ENCODE measurements at regions not wholly inside any gene's neighbourhood (a gene's known extent, or its start where the extent isn't known, plus 50 kb on each side); places are given as distances from the start of the nearest gene placed in this dataset.

GRCh38 chr1:65066419-65066765 is 81.6 kb upstream of the AK4 start:
- Histone ChIP-seq H3K9ac (replicated peaks in 1 of 4; ENCODE audit: extremely low read depth in 1 of 4, low read depth in 3 of 4, low read length in 3 of 4) (peak overlapping the region; percentile 69 to 99 (median 93)), H3K36me3 (ENCODE audit: control insufficient read depth in 2 of 4, insufficient read depth in 4 of 4, low read length in 3 of 4) (no peaks in the 10 kb centered on the region), H4K91ac (replicated peaks; ENCODE audit: insufficient read length, low read length) (peak overlapping the region; percentile 48), H3K79me1 (ENCODE audit: low read depth, low read length) (no peaks in the 10 kb centered on the region), H2BK12ac (ENCODE audit: low read depth, low read length) (no peak overlapping the region), H2AFZ (ENCODE audit: low read length) (no peak overlapping the region), H3K27ac (ENCODE audit: low read depth, low read length) (peak overlapping the region; percentile 96), H3K56ac (replicated peaks; ENCODE audit: insufficient read length, low read depth, low read length) (peak overlapping the region; percentile 59), H3K23me2 (ENCODE audit: low read depth, low read length) (peaks cover 11% of the 10 kb centered on the region), H4K5ac (ENCODE audit: insufficient read length, low read depth, low read length) (no peak overlapping the region), H2BK20ac (ENCODE audit: low read length) (no peak overlapping the region), H3K14ac (ENCODE audit: insufficient read length) (no peak overlapping the region), H3K18ac (ENCODE audit: extremely low read depth, low read length) (0 out of 2 replicates have a peak overlapping the region, but pooled peaks have one; percentile 52), H2BK15ac (ENCODE audit: low read length) (no peak overlapping the region), H4K20me1 (replicated peaks in 1 of 2; ENCODE audit: control insufficient read depth in 1 of 2, insufficient read depth in 2 of 2, low read length in 2 of 2) (peaks cover 3 to 4% of the 10 kb centered on the region in 2 experiments), H3K4me1 (replicated peaks in 1 of 4; ENCODE audit: control insufficient read depth in 3 of 4, insufficient read depth in 4 of 4, low read length in 3 of 4) (peaks cover 0 to 10% (median 4%) of the 10 kb centered on the region in 4 experiments; a peak in 3 of 7 replicates), H3K9me3 (ENCODE audit: insufficient read depth in 2 of 2, low read depth in 1 of 2, low read length in 1 of 2) (no peaks in the 10 kb centered on the region), H3K4me3 (ENCODE audit: extremely low read depth in 1 of 4, insufficient read depth in 2 of 4, low read depth in 3 of 4, low read length in 4 of 4) (peak overlapping the region; percentile 74 to 96 (median 82)), H4K8ac (ENCODE audit: extremely low read depth, insufficient read depth, low read length) (peak overlapping the region; percentile 97), H2BK120ac (replicated peaks; ENCODE audit: low read depth, low read length) (no peak overlapping the region), H2BK5ac (ENCODE audit: low read depth, low read length) (peak overlapping the region; percentile 77), H3K27me3 (replicated peaks in 1 of 4; ENCODE audit: control insufficient read depth in 3 of 4, extremely low read depth in 1 of 4, insufficient read depth in 3 of 4, low read length in 3 of 4) (no peaks in the 10 kb centered on the region; a peak in 1 of 7 replicates), H3K23ac (ENCODE audit: insufficient read length) (no peak overlapping the region), H3K4me2 (ENCODE audit: insufficient read depth in 1 of 2, low read depth in 2 of 2, low read length in 2 of 2) (peak overlapping the region; percentile 73 to 87), H3K79me2 (ENCODE audit: control insufficient read depth in 1 of 2, insufficient read depth in 2 of 2, low read length in 2 of 2) (peaks cover 4 to 46% of the 10 kb centered on the region in 2 experiments; a peak in 3 of 4 replicates), H2AK5ac (ENCODE audit: low read depth, low read length) (no peak overlapping the region), H3K4ac (replicated peaks; ENCODE audit: insufficient read length, low read depth, low read length) (no peak overlapping the region)
- 0 out of 2 replicates have a peak, but pooled peaks have one; percentile 34 for TF ChIP-seq PHF8 (conservative IDR thresholded peaks at IDR 0.05; ENCODE audit: low read depth, low read length)
- peak; percentile 73 for TF ChIP-seq MAX (IDR thresholded peaks at IDR 0.05)
- TF ChIP-seq EGR1 (IDR thresholded peaks at IDR 0.05; ENCODE audit: borderline replicate concordance, low read depth, low read length) = no peak
- 0 out of 4 replicates have a peak, but pooled peaks of 1 of the 2 experiments have one; percentile 26 for TF ChIP-seq HDAC2 (IDR thresholded peaks at IDR 0.05; ENCODE audit: borderline replicate concordance in 1 of 2, low read depth in 2 of 2, low read length in 2 of 2)
- TF ChIP-seq CBX5 (IDR thresholded peaks at IDR 0.05; ENCODE audit: low read depth, low read length) = no peak
- TF ChIP-seq BRCA1 (IDR thresholded peaks at IDR 0.05; ENCODE audit: low read depth, low read length) = no peak
- TF ChIP-seq POLR2A (IDR thresholded peaks at IDR 0.05; ENCODE audit: control extremely low read depth in 1 of 2, low read depth in 2 of 2, low read length in 2 of 2) = peak in 1 of 2 experiments; percentile 75; a peak in 2 of 3 replicates
- TF ChIP-seq ASH2L (IDR thresholded peaks at IDR 0.05; ENCODE audit: low read length) = peak; percentile 89
- ChIA-PET CTCF (ENCODE audit: partially characterized antibody) (interaction anchor here (1.1 to 5.3 kb wide), 4 partner anchors 10 to 188 kb away, joined by 3 to 61 read pairs (median 16); no protein-coding TSS in a partner anchor), POLR2A (ENCODE audit: partially characterized antibody) (interaction anchor here (1.0 to 2.4 kb wide), 7 partner anchors 9 to 198 kb away, joined by 3 to 9 read pairs (median 4); partner anchors contain the start of gene AK4)
- DNase-seq (ENCODE audit: low read depth in 1 of 2, low spot score in 2 of 2) (peak in 1 of 2 experiments; percentile 85), FAIRE-seq (no peak)
- WGBS, 2 experiments (ENCODE audit: extremely low coverage in 1 of 2, insufficient coverage in 1 of 2, insufficient read length in 1 of 2, insufficient replicate concordance in 2 of 2, low coverage in 1 of 2, low lambda C conversion rate in 2 of 2, missing lambda C conversion rate in 1 of 2) = 1% methylated on average over 22 of the region's 33 CpGs; no CpG with 5 or more reads in 1 of the 2 experiments

Data from H1 (cell line).